ENCODE measurements at regions not wholly inside any gene's neighbourhood (a gene's known extent, or its start where the extent isn't known, plus 50 kb on each side); places are given as distances from the start of the nearest gene placed in this dataset.
A peak's percentile ranks its signal among the peaks of the same experiment; 100 is the strongest.
"Not testable (repeated sequence)": the region's sequence is repeated elsewhere in the genome, so short reads cannot be mapped to it uniquely, and the experiment has no call there.

GRCh38 chr12:17159506-17160300 is 553.7 kb upstream of the LMO3 start:
- in situ Hi-C loops (cut with HindIII; ENCODE audit: low pct_ligation_motif_present, low pct_unique_long_range_greater_than_20kb, low sequenced_read_pairs), result no loop called here

GRCh38 chr12:17158201-17158600 is 552.2 kb upstream of the LMO3 start:
- in situ Hi-C loops (cut with HindIII; ENCODE audit: low pct_ligation_motif_present, low pct_unique_long_range_greater_than_20kb, low sequenced_read_pairs), result no loop called here
- DNase-seq, result no peak

More at GRCh38 chr12:17159506-17160300, 553.7 kb upstream of the LMO3 start:
- DNase-seq, result no peak

GRCh38 chr12:17151917-17152316 is 546.0 kb upstream of the LMO3 start:
- in situ Hi-C loops (cut with HindIII; ENCODE audit: low pct_ligation_motif_present, low pct_unique_long_range_greater_than_20kb, low sequenced_read_pairs), result no loop called here

GRCh38 chr12:17148706-17149105 is 542.7 kb upstream of the LMO3 start:
- in situ Hi-C loops (cut with HindIII; ENCODE audit: low pct_ligation_motif_present, low pct_unique_long_range_greater_than_20kb, low sequenced_read_pairs), result no loop called here
- no peak for DNase-seq

More at GRCh38 chr12:17151917-17152316, 546.0 kb upstream of the LMO3 start:
- no peak for DNase-seq

GRCh38 chr12:17142856-17143255 is 536.9 kb upstream of the LMO3 start:
- DNase-seq, result no peak
- in situ Hi-C loops (cut with HindIII; ENCODE audit: low pct_ligation_motif_present, low pct_unique_long_range_greater_than_20kb, low sequenced_read_pairs), result no loop called here

- no peak for DNase-seq
- in situ Hi-C loops (cut with HindIII; ENCODE audit: low pct_ligation_motif_present, low pct_unique_long_range_greater_than_20kb, low sequenced_read_pairs), result no loop called here
Observed at GRCh38 chr12:17139931-17140330, 534.0 kb upstream of the LMO3 start.

- DNase-seq, result no peak
Observed at GRCh38 chr12:17137396-17137795, 531.4 kb upstream of the LMO3 start.

GRCh38 chr12:17134315-17134714 is 528.4 kb upstream of the LMO3 start:
- in situ Hi-C loops (cut with HindIII; ENCODE audit: low pct_ligation_motif_present, low pct_unique_long_range_greater_than_20kb, low sequenced_read_pairs), result no loop called here
- no peak for DNase-seq

More at GRCh38 chr12:17137396-17137795, 531.4 kb upstream of the LMO3 start:
- in situ Hi-C loops (cut with HindIII; ENCODE audit: low pct_ligation_motif_present, low pct_unique_long_range_greater_than_20kb, low sequenced_read_pairs), result no loop called here

- in situ Hi-C loops (cut with HindIII; ENCODE audit: low pct_ligation_motif_present, low pct_unique_long_range_greater_than_20kb, low sequenced_read_pairs), result no loop called here
- no peak for DNase-seq
Observed at GRCh38 chr12:17132336-17132735, 526.4 kb upstream of the LMO3 start.

- DNase-seq; in situ Hi-C loops (cut with HindIII; ENCODE audit: low pct_ligation_motif_present, low pct_unique_long_range_greater_than_20kb, low sequenced_read_pairs): not testable (repeated sequence)
Observed at GRCh38 chr12:17116538-17116937, 510.6 kb upstream of the LMO3 start.

GRCh38 chr12:17110316-17110715 is 504.4 kb upstream of the LMO3 start:
- DNase-seq, result peak; percentile 53
- in situ Hi-C loops (cut with HindIII; ENCODE audit: low pct_ligation_motif_present, low pct_unique_long_range_greater_than_20kb, low sequenced_read_pairs), result no loop called here

GRCh38 chr12:17108877-17109541 is 503.0 kb upstream of the LMO3 start:
- in situ Hi-C loops (cut with HindIII; ENCODE audit: low pct_ligation_motif_present, low pct_unique_long_range_greater_than_20kb, low sequenced_read_pairs), result no loop called here
- DNase-seq, result peak; percentile 95

GRCh38 chr12:17104801-17105200 is 498.8 kb upstream of the LMO3 start:
- no peak for DNase-seq
- in situ Hi-C loops (cut with HindIII; ENCODE audit: low pct_ligation_motif_present, low pct_unique_long_range_greater_than_20kb, low sequenced_read_pairs), result no loop called here

- no peak for DNase-seq
- in situ Hi-C loops (cut with HindIII; ENCODE audit: low pct_ligation_motif_present, low pct_unique_long_range_greater_than_20kb, low sequenced_read_pairs), result no loop called here
Observed at GRCh38 chr12:17097674-17098073, 491.7 kb upstream of the LMO3 start.

- in situ Hi-C loops (cut with HindIII; ENCODE audit: low pct_ligation_motif_present, low pct_unique_long_range_greater_than_20kb, low sequenced_read_pairs), result no loop called here
- no peak for DNase-seq
Observed at GRCh38 chr12:17084831-17085230, 478.9 kb upstream of the LMO3 start.

- peak; percentile 35 for DNase-seq
- in situ Hi-C loops (cut with HindIII; ENCODE audit: low pct_ligation_motif_present, low pct_unique_long_range_greater_than_20kb, low sequenced_read_pairs), result no loop called here
Observed at GRCh38 chr12:17079251-17079909, 473.4 kb upstream of the LMO3 start.

GRCh38 chr12:17077594-17077993 is 471.6 kb upstream of the LMO3 start:
- no peak for DNase-seq
- in situ Hi-C loops (cut with HindIII; ENCODE audit: low pct_ligation_motif_present, low pct_unique_long_range_greater_than_20kb, low sequenced_read_pairs), result no loop called here

GRCh38 chr12:17076811-17077210 is 470.8 kb upstream of the LMO3 start:
- in situ Hi-C loops (cut with HindIII; ENCODE audit: low pct_ligation_motif_present, low pct_unique_long_range_greater_than_20kb, low sequenced_read_pairs), result no loop called here
- DNase-seq, result no peak

GRCh38 chr12:17076028-17076744 is 470.2 kb upstream of the LMO3 start:
- in situ Hi-C loops (cut with HindIII; ENCODE audit: low pct_ligation_motif_present, low pct_unique_long_range_greater_than_20kb, low sequenced_read_pairs), result no loop called here
- DNase-seq, result peak; percentile 40
